Stimulated activated CD8-positive, alpha-beta memory T cell treated with anti-CD3 and anti-CD28 coated beads, Interleukin-15, amount 100 ng/mL, for 24 hours (primary cell): ENCODE measurements at regions not wholly inside any gene's neighbourhood (a gene's known extent, or its start where the extent isn't known, plus 50 kb on each side); places are given as distances from the start of the nearest gene placed in this dataset.

ENCODE experiments used
- DNase-seq: peaks from one replicate; pipeline ENCODE4 v3.0.0-alpha.2; 2020; ENCODE audit warnings: low read depth

DNA sequence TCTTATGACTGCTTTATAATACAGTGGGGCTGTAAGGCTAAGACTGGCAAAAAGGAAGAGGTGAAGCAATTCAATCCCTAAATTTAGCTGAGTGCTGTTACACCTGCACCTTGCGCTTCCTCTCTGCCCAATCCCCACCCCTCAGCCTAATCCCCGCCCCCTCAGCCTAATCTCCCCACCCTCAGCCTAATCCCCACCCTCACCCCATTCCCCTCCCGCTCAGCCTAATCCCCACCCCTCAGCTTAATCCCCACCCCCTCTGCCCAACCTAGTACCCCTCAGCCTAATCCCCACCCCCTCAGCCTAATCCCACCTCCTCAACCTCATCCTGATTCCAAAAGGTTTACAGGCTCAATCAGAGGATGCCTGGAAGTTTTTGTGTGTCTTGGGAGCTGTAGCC is 155.5 kb downstream of the PMP22 start:
- DNase-seq, result no peak

DNA sequence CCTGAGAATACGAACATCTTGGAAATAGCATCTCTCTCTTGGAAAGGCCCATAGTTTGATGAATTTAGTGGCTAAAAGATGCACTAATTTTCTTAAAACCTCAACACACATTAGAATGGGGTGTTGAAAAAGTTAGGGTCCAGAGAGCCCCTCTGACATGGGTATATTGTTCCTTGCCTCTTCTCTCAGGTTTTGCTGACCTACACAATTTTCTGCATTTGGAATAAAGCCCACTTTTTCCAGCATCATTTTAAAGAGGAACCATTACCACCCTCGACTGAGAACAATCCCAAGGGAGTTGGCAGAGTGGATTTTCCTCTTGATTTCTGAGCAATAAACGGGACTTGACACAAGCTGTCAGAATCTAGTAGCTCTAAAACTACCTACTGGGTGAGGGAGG is 156.1 kb downstream of the PMP22 start:
- DNase-seq, result no peak

DNA sequence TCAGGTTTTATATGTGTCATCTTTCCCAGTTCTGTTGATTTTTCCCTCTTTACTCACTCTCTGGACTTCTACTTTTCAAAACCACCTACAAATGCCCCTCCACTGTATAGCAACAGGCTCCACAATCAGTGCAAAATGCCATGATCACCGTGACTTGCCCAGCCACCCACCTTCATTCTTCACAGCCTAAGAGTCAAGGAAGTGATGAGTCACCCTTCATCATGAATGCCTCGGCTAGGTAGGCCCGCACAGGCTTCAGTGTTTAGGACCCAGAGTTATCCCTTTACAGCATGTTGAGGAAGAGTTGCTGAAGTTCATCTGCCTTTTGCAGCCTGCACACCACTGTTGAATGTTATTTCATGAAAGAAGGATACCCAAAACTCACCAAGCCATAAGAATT is 158.6 kb downstream of the PMP22 start:
- DNase-seq, result no peak

DNA sequence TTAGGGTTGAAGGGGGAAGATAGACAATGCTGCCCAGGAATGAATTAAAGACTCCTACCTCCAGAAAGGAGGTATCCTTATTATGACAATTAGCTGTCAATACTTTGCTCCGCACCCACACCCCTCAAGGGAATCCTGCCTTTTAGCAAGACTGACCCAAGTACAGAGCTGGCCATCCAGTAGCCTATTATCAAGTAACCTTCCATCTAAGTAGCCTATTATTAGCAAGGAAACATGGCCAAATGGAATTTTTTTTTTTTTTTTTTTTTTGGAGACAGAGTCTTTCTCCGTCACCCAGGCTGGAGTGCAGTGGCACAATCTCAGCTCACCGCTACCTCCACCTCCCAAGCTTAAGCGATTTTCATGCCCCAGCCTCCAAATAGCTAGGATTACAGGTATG is 161.3 kb downstream of the PMP22 start:
- no peak for DNase-seq

DNA sequence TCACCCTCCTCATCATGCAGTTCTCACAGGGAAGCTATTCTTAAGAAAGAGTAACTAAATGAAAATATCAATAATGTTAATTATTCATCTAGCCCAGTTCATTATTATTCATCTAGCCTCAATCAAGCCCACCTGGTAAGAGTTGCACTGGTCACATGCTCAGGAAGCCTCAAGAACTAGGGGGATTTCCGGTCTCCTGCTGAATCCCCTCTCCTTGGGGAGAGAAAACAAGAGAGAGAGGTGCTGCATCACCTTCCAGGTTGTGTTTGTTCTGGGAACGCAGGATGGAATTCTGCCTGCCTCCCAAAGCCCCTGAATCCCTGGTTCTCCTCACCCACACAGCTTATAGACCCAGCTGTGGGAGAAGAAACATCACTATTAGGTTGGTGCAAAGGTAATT is 164.0 kb downstream of the PMP22 start:
- no peak for DNase-seq

DNA sequence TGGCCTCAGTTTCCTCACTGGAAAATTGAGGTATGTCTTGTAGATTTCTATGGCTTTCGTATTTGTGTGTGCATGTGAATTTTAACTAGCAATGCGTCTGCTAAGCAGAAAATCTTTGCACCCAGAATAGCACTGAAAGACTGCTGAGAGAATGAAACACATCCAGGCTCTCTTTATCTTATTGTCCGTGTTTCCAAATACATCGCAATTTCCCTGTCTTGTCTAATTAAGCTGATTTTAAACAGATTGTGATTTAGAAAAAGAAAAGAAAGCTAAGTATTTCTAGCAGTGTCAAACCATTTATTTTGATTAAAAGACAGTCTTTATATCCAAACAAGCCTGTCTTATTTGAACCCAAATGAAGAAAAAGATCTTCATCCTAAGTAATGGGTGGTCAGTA is 168.6 kb downstream of the PMP22 start:
- no peak for DNase-seq

DNA sequence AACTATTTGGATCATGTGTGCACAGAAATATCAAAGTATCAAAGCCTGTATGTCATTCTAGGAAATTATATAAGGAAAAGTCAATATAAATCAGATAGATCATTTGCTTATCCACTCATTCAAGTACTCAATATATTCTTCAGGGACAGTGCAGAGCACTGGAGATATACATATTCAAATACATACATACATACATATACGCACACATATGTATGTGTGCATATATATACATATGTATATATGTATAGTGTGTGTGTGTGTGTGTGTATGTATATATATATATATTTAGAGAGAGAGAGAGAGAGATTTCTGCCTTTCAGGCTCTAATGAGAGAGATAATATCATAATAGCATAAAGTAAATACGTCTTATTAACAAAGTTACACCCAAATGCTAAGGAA is 169.2 kb downstream of the PMP22 start:
- no peak for DNase-seq

DNA sequence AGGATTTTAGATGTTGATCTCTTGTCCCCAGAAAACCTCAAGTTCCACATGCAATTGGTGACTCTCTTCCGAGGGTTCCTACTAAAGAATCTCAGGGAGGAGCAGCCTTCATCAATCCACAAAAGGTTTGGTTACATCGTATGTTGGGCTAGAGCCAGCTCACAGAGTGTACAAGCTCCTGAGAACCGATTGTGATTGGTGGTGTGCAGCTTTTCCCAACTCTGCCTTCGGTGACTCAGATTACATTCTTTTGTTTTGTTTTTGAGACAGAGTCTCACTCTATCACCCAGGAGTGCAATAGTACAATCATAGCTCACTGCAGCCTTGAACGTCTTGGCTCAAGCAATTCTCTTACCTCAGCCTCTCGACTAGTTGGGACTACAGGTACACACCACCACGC is 172.4 kb downstream of the PMP22 start:
- DNase-seq, result no peak

DNA sequence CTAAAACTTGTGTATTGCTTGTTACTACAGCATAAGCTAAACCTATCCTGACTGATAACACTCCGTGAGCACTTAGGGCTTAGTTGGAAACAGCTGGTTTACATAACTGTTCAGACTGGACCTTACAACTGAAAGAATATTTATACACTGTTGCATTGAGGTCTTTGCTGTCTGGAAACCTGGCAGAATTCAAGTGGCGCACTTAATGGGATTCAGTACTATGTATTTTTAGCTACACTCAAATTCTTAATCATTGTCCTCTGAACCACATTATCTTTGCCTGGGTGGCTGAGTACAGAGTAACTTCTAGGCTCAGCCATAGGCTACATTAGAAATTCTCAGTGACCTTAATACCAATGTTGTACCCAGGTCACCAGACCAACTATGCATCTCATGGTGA is 172.9 kb downstream of the PMP22 start:
- no peak for DNase-seq

DNA sequence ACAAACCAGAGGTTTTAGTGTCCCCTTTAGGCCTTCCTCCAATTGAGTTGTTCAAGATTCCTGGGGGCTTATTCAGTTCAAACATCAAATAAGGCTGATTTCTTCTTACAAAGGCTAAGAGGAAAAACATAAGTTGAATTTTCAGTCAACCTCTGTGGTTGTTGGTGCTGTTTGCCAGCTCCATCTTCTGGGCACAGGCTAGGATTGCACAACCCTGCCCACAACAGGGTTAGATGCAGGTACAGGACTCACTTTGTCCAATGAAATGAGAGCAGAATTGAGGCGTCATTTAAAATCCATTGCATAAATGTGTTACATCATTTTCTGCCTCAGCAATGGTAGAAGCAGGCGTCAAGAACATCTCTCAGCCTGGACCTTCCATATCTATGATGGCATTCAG is 173.3 kb downstream of the PMP22 start:
- DNase-seq, result no peak

DNA sequence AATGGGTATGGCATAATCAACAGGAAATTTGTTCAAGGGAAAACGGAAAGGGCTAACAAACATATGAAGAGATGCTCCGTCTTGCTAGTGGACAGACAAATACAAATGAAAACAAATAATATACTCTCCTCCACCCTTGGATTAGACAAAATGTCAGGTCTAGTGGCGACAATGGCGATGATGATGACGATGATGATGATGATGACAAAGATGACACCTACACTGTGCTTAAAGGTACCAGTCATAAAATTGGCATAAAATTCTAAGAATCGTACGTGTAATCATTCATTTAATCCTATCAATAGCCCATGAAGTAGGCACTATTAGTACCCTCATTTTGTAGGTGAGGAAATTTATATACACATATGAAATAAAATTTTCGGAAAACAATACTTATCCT is 174.6 kb downstream of the PMP22 start:
- DNase-seq, result no peak

DNA sequence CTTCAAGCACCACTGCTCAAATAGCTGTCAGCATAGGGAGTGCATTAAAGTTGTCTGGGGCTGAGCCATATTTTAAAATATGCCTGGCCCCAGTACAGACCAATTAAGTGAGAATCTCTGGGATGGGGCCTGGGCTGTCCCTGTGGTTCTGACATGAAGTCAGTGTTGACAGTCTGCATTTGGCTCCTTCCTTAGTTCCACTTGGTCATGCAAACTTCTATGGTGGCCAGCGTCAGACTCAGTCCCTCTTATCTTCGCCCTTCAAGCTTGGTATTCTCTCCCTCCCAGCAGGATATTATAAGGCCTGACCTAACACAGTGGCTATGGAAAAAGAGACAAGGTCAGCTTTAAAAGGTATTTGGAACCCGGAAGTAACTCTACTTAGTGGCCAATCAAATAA is 177.2 kb downstream of the PMP22 start:
- DNase-seq, result no peak

DNA sequence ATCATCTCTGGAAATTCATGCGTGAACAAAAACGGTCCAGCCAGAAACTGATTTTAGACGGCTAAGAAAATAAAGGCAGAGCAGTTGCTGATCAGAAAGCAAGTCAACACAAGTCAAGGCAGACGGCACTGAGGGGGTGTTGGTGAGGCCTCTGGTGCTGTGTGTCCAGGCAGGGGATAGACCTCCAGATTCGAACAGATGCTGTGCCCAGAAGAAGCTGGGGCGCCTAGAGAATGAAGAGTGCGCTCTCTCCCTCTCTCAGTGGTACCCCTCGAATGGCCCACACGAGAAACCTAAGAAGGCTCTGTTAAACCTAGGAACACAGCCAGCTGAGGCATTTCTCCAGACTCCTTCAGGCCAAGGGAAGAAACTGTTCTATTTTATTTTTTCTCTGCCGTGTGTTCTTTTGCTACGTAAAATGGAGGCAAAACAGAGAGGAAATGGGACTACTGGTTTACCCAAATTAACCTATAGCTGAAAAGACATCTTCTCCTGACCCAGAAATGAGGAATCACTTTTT is 178.3 kb downstream of the PMP22 start:
- no peak for DNase-seq

DNA sequence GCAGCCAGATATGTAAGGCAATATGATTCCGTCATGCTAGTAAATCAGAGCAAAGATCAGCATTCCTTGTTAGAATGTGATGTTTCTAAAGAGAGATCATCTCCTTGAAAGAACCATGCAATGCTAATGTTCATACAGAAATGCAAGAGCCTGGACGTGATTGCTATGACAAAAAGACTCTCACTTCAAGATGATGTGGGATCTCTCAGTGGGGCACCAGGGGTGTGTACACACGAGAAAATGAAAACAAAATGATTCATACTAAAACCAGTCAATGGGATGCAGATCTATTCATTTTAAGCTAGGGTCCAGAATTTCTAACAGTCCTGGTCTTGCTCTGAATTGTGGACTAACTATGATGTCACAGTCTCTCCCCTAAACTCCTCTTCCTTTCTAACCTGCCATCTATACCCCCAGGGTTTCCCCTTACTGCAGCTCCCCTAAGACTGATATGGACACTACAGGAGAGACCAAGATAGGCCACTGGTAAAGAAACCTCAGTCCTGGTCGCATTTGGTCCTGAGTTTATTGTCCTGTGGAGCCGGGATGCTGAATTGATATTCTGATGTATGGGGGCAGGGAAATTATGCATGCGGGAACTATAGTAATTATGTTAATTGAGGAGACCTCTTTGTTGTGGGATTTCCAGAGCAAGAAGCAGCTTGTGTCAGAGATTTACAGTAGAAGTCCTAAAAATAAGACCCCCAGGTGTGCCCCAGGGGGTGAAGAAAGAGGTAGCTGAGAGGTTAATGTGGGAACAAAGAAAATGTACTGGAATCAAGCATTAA is 179.0 kb downstream of the PMP22 start:
- DNase-seq, result no peak

DNA sequence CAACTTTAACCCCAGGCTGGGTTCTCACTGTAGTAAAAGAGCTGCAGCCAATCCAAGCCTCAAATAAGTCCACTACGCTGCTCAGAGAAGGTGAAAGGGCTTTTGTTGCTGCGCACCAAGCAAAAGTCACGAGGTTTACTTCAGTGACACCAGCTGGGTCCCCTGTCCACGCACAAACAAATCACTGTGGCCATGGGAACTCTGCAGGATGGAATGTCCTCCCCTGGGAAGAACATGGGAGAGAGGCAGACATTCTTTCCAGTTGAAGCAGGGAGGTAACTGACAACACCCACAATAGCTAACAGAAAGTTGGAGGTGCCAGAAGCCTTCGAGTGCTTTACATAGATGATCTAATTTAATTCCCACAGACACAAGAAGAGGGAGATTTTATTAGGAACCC is 181.9 kb downstream of the PMP22 start:
- DNase-seq, result no peak

DNA sequence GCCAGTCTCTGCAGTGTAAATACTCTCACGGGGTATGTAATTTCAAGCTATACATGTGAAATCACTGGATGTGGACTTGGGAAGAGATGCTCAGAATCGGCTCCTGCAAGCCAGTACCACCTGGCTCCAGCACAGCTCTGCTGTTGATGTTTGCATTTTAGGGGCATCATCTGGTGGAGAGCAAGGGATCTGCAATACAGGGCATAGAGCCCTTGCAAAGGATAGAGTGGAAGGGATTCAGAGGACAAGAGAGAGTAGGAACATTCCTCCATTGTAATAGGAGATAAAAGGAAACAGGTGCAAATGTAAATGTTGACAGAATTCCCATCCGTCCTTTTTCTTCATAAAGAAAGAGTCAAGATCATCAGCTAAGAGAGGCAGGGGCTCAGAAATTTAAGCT is 184.1 kb downstream of the PMP22 start:
- no peak for DNase-seq

DNA sequence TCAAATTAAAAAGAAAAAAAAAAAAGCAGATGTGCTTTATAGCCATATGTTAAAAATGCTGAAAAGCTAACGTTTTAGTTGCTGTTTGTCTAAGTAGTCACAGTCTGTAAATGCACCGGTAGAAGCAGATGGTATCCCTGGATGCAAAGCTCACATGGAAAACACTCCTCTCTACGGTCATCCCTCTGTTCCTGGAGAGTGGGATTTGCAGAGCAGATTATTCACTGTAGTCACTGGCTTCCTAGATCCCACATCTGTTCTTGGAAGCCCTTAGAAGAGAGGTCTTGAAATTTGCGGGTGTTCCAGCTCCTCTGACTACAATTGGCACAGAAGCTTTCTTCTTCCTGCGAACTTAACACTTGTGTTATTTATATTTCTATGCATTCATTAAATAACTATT is 186.6 kb downstream of the PMP22 start:
- DNase-seq, result no peak

DNA sequence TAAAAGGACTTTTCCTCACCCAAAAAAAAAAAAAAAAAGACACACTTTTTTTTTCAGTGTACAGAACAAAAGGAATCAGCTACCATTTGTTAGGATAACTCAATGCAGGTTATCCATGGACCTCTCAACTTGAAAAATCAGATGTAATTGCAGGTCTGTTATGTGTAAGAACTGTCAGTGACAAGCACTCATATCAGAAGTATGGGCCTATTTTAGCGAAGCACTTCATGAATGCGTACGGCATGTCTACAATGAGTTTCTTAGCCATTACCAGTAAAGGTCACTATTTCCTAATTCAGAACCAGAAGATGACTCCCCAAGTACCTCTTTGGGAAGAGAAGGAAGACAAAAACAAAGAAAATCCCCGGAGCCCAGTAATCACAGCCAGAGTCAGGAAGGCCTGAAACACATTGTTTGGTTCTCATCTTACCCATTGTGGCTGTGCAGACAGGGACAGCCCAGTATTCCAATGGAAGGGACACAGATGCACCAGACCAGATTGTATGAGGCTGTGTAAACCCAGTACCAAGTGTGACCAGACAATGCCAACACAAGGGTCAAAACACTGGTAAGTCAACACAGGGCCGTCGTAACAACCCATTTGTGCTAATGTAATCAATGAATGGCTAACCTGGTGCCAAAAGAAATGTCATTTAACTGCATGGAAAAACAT is 188.0 kb downstream of the PMP22 start:
- no peak for DNase-seq

DNA sequence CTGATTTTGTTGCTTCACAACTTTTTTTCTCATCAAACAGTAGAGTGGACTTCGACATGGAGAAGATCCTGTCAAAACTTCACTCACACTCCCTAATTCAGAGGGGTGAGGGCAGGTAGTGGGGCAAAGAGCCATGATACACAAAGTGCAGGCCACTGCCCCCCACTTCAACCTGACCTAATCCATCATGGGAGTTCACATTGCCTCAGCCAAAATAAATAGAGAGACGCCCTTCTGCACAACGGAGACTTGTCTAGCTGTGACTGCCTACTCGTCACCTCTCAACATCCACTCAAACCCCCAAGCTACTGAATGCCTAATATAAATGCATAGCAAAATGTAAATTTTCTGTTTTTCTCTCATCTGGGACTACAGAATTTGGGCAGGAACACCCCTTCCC is 213.2 kb downstream of the PMP22 start:
- no peak for DNase-seq

DNA sequence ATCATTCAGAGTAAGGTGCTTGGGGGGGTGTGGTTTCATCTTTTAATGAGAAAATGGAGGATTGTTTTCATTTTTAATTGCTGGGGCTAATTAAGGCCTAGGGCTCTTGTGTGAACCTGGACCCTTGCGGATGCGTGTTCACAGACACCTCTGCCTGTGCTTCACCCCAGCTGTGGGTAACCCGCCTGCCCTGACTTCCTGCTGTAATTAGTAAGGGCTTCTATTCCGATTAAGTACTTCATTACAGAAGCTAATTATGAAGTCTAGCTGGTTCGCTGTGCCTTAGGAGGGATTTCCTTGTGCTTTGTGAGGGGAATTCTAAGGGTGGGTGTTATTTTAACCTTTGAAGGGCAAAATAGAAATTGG is 215.3 kb downstream of the PMP22 start:
- no peak for DNase-seq

DNA sequence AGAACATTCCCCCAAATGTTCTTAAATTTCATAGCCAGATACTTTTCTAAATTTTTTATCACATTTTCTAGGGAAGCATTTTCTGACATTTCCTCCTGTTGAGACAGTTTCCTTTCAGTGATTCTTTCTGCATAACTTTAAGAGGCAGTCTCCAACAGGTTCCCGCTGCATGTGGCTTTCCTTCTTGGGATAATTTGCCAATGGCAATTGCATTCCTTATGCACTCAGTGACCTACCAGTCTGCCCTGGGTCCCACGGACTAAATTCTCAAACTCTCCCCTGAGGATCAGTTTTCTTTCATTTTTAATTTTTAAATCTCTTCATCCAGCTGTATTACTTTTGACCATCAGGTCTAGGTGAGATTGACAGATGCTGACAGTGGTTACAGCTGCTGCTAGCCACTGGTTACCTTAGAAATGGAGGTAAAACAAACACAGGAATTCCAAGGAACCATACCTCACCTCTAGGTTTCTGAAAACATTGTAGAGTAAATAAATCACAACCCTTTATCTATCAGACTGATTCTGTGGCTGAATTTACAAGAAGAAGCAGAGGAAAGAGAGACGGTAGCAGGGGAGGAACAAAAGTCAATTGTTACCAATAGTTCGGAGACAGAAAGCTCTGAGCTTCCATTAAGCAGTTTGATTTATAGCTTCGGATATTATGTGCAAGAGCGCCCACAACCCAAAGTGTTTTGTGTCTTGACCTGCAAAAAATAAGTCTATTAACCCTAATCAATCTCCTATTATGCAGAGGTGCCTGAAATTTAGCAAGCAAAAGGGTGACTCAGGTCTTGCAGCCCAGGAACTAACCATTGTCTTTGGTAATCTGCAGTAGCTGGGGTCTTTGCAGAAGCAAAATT is 216.0 kb downstream of the PMP22 start:
- no peak for DNase-seq

DNA sequence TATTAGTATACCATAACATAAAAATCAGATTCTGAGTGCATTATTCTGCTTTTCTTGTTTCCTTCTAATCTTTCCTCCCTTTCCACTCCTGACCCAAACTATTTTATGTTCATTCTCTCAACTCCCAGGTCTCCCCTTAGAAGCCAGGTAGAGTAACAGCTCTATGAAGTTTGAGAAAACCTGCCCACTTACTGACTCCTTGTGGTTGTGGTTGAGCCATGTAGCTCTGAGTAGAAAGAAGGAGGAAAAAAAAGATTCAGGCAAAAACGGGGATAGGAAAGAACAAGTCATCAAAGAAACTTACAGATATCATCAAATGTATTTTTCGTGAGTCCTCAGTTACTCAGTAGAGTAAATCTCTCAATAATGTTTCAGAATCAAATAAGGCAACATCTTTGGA is 216.7 kb downstream of the PMP22 start:
- no peak for DNase-seq

DNA sequence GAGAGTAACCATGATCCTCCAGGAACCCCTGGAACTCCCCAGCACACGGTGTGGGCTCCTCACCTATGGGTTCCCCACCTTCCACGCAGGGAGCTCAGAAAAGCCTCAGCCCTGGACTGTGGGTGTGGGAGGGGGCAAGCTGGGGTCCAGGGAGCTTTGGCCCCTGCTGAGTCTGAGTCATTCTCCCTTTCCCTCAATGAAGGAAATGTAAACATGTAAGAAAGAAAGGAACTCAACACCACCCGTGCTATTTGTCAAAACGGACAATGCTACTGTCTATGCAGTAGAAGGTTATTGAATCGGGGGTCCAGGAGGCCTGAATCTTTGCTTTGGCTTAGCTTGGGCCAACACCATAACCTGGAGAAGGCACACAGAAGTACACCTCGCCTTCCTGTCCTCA is 222.8 kb downstream of the PMP22 start:
- DNase-seq, result no peak
